GM12878 (cell line): ENCODE measurements at regions not wholly inside any gene's neighbourhood (a gene's known extent, or its start where the extent isn't known, plus 50 kb on each side); places are given as distances from the start of the nearest gene placed in this dataset.

Experiments
- ATAC-seq: fragments of 200-7000 bp; cut with Tn5 transposase; 3 replicates; pipeline ENCODE4 v1.9.1; 2020; ENCODE audit warnings: mild to moderate bottlenecking, moderate library complexity
- BruUV-seq: library from RNA; stranded (reverse); fragments of 400-500 nt; replicated peaks from 2 replicates; lab custom pipeline; 2021; lab: Mats Ljungman, UMichigan
- CTCF ChIA-PET: fragments of 300-600 bp; sonication (Branson Sonifier 250); formaldehyde crosslinking; extraction: SDS; loops from one replicate; lab custom pipeline; 2021; ENCODE audit warnings: inconsistent platforms; lab: Yijun Ruan, JAX
- POLR2A ChIA-PET: fragments of 350-600 bp; formaldehyde crosslinking; extraction: SDS; loops from one replicate; lab custom pipeline; 2021; ENCODE audit warnings: inconsistent platforms; lab: Charles Lee
- RAD21 ChIA-PET: fragments of 300-600 bp; sonication (Branson Sonifier 250); formaldehyde crosslinking; loops from one replicate; lab custom pipeline; 2023; ENCODE audit warnings: antibody characterized with exemption; ENCODE audit not compliant: unreplicated experiment; lab: Charles Lee
- SMC1A ChIA-PET: fragments of 300-600 bp; sonication (Branson Sonifier 250); formaldehyde crosslinking; loops from one replicate; lab custom pipeline; 2023; ENCODE audit not compliant: unreplicated experiment, uncharacterized antibody; lab: Charles Lee
- DNase-seq: peaks from one replicate; pipeline ENCODE4 v3.0.0-alpha.2; 2011; ENCODE audit warnings: low read depth, low spot score
- FAIRE-seq: peaks from 3 replicates; lab custom pipeline; 2011; peaks lifted over from hg19 to GRCh38; lab: Jason Lieb, UNC
- H2AFZ ChIP-seq: 2 replicates; pipeline ENCODE4 v1.6.0; 2011; ENCODE audit warnings: low read depth, low read length, control low read depth; ENCODE audit not compliant: control insufficient read depth
- H3K27ac ChIP-seq: 2 replicates; pipeline ENCODE4 v1.5.1; 2011; ENCODE audit warnings: control low read depth; ENCODE audit not compliant: control insufficient read depth, insufficient read depth
- H3K27me3 ChIP-seq, 2 experiments: replicated peaks in 1 of 2; 2 replicates each; pipeline versions ENCODE4 v1.6.0 to v1.6.1; 2011; ENCODE audit warnings: low read length in 1 of 2; ENCODE audit not compliant: control insufficient read depth in 2 of 2, insufficient read depth in 2 of 2
- H3K36me3 ChIP-seq, 2 experiments: 2 replicates each; pipeline ENCODE4 v1.5.1; 2011; ENCODE audit warnings: low read length in 1 of 2; ENCODE audit not compliant: control insufficient read depth in 2 of 2, insufficient read depth in 2 of 2
- H3K4me1 ChIP-seq: 2 replicates; pipeline ENCODE4 v1.6.1; 2011; ENCODE audit warnings: mild to moderate bottlenecking, low read length, moderate library complexity, mixed read lengths; ENCODE audit not compliant: control insufficient read depth, insufficient read depth
- H3K4me2 ChIP-seq: 2 replicates; pipeline ENCODE4 v1.6.0; 2011; ENCODE audit warnings: control low read depth; ENCODE audit not compliant: control insufficient read depth, insufficient read depth
- H3K4me3 ChIP-seq: fragments of 200-600 bp; sonication (generic); 2 replicates; pipeline ENCODE4 v1.5.1; 2016
- H3K79me2 ChIP-seq: 2 replicates; pipeline ENCODE4 v1.6.0; 2011; ENCODE audit warnings: low read length; ENCODE audit not compliant: control insufficient read depth, insufficient read depth
- H3K9ac ChIP-seq: 2 replicates; pipeline ENCODE4 v1.8.0; 2011; ENCODE audit warnings: low read length, control low read depth, mixed read lengths; ENCODE audit not compliant: control insufficient read depth, insufficient read depth
- H3K9me3 ChIP-seq: replicated peaks from 3 replicates; pipeline ENCODE4 v1.5.1; 2011; ENCODE audit warnings: mild to moderate bottlenecking, low read length; ENCODE audit not compliant: control insufficient read depth, insufficient read depth
- H4K20me1 ChIP-seq: 2 replicates; pipeline ENCODE4 v1.6.0; 2011; ENCODE audit not compliant: control insufficient read depth, insufficient read depth
- BCL3 ChIP-seq: IDR thresholded peaks from 2 replicates; pipeline ENCODE4 v1.6.1; 2011; ENCODE audit warnings: borderline replicate concordance, low read depth, mild to moderate bottlenecking, moderate library complexity, low read length; ENCODE audit not compliant: insufficient read depth, poor library complexity, severe bottlenecking
- BMI1 ChIP-seq: fragments of 450-650 bp; IDR thresholded peaks from 2 replicates; pipeline ENCODE4 v1.6.1; 2016; ENCODE audit warnings: mild to moderate bottlenecking, moderate library complexity, borderline replicate concordance
- CHD1 ChIP-seq: IDR thresholded peaks from 2 replicates; pipeline ENCODE4 v1.6.1; 2012; ENCODE audit warnings: low read depth, low read length, improper control_type of control experiment
- HDAC6 ChIP-seq: fragments of 200-600 bp; sonication (generic); IDR thresholded peaks from one replicate; pipeline ENCODE4 v1.8.0; 2017; ENCODE audit warnings: antibody characterized with exemption; ENCODE audit not compliant: unreplicated experiment
- NR2C2 ChIP-seq: IDR thresholded peaks from 2 replicates; pipeline ENCODE4 v1.6.1; 2011; ENCODE audit warnings: borderline replicate concordance, low read depth; ENCODE audit not compliant: control insufficient read depth, insufficient read length
- ZNF207 ChIP-seq: fragments of 450-650 bp; IDR thresholded peaks from 2 replicates; pipeline ENCODE4 v1.6.1; 2014; ENCODE audit warnings: antibody characterized with exemption, mild to moderate bottlenecking, borderline replicate concordance
- WGBS: methylation state at CpG from one replicate; pipeline ENCODE4 v1.1.6; 2016; ENCODE audit warnings: low lambda C conversion rate; ENCODE audit not compliant: insufficient replicate concordance, insufficient coverage; ENCODE audit errors: missing lambda C conversion rate; 5-methylcytosine and 5-hydroxymethylcytosine counted together
- in situ Hi-C: fragments of 300-500 bp; cut with MboI; formaldehyde crosslinking; loops from 9 replicates; pipeline ENCODE4 v1.14.3; 2018; ENCODE audit warnings: mixed read lengths
- intact Hi-C: fragments of 100-400 bp; cut with micrococcal nuclease; formaldehyde crosslinking; loops from one replicate; pipeline ENCODE4 v1.14.2; 2022; ENCODE audit not compliant: unreplicated experiment
- TF ChIP-seq, protein P1 (sequence below): fragments of 450-650 bp; IDR thresholded peaks from 2 replicates; pipeline ENCODE4 v1.6.1; 2016; ENCODE audit warnings: mild to moderate bottlenecking

DNA sequence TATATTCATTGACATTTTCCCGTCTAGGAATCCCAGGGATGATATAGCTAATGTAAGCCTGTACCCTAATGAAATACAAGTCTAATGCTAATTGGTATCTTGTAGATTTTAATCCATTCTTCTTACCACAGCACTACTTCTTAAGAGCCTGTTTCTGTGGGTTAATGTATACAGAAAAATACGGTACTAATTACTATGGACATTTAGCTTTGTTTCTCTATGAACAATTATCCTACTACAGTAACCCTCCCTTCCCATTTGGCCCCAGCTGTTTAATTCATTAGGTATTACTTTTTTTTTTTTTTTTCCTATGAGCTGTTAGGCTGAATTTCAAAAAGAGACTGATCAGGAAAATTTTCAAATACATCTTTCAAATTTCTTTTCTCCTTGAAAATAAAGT, 245.1 kb upstream of the SLC7A11 start (continued):
- TF ChIP-seq NR2C2 = no peak

- BruUV-seq = no TSS peak
- no peak overlapping the region for H3K4me2 ChIP-seq
- no peak for ATAC-seq
- in situ Hi-C loops = no loop called here
- no peak for TF ChIP-seq BCL3
- TF ChIP-seq, all 136 proteins: peak for 0
- intact Hi-C loops = no loop called here
- Histone ChIP-seq H3K79me2 (no peaks in the 10 kb centered on the region), H2AFZ (no peak overlapping the region), H3K9ac (no peak overlapping the region), H4K20me1 (no peaks in the 10 kb centered on the region), H3K4me3 (no peak overlapping the region), H3K27ac (no peak overlapping the region), H3K27me3 (no peaks in the 10 kb centered on the region), H3K4me1 (no peaks in the 10 kb centered on the region), H3K36me3 (no peaks in the 10 kb centered on the region), H3K9me3 (no peaks in the 10 kb centered on the region)
- WGBS = 8% methylated on average over 3 of the region's 3 CpGs
- ChIA-PET SMC1A (interaction anchor here (1.6 kb wide), 1 partner anchor 195 kb away, joined by 4 read pairs; no protein-coding TSS in a partner anchor), RAD21 (no interaction called here), POLR2A (no interaction called here), CTCF (interaction anchor here (0.7 kb wide), 1 partner anchor 885 kb away, joined by 4 read pairs; no protein-coding TSS in a partner anchor)
- DNase-seq (no peak), FAIRE-seq (no peak)
These were observed 243.3 kb upstream of the SLC7A11 start for GRCh38 chr4:138485498-138485897.

DNA sequence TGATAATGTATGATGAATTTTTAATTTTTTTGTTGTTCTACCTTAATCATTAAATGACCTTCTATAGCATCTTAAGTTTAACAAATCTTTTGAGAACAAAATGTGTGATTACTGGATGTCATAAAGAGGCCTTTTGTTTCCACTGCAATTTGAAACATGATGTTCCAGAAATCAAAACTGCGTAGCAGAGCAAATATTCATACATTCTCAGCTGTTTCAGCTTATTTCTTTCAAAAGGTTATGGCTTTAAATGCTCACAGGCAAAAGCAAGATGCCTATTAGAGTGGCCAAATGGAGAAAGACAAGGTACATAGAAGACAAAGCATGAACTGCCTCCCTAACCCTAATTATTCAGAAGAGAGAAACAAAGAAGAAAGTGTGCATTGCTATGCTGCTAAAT, 233.0 kb upstream of the SLC7A11 start:
- WGBS = 25% methylated on average over 1 of the region's 1 CpG
- no peak for ATAC-seq
- no peak for FAIRE-seq
- TF ChIP-seq BCL3 = no peak
- TF ChIP-seq, protein P1, sequence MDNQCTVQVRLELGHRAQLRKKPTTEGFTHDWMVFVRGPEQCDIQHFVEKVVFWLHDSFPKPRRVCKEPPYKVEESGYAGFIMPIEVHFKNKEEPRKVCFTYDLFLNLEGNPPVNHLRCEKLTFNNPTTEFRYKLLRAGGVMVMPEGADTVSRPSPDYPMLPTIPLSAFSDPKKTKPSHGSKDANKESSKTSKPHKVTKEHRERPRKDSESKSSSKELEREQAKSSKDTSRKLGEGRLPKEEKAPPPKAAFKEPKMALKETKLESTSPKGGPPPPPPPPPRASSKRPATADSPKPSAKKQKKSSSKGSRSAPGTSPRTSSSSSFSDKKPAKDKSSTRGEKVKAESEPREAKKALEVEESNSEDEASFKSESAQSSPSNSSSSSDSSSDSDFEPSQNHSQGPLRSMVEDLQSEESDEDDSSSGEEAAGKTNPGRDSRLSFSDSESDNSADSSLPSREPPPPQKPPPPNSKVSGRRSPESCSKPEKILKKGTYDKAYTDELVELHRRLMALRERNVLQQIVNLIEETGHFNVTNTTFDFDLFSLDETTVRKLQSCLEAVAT = no peak
- no peak for TF ChIP-seq CHD1
- no peak for TF ChIP-seq ZNF207
- TF ChIP-seq BMI1 = no peak
- TF ChIP-seq HDAC6 = no peak

More for the DNA sequence above, 233.0 kb upstream of the SLC7A11 start:
- H3K9ac ChIP-seq = no peak overlapping the region
- no peak overlapping the region for H3K4me2 ChIP-seq
- no peak overlapping the region for H3K27ac ChIP-seq
- RAD21 ChIA-PET = interaction anchor here (1.8 kb wide), 1 partner anchor 12 kb away, joined by 3 read pairs; no protein-coding TSS in a partner anchor
- no peaks in the 10 kb centered on the region for H3K4me1 ChIP-seq
- BruUV-seq = no TSS peak
- POLR2A ChIA-PET = no interaction called here
- no peaks in the 10 kb centered on the region for H3K36me3 ChIP-seq
- no peak for DNase-seq
- CTCF ChIA-PET = no interaction called here
- H3K9me3 ChIP-seq = no peaks in the 10 kb centered on the region
- in situ Hi-C loops = no loop called here
- no peaks in the 10 kb centered on the region for H3K79me2 ChIP-seq
- H3K27me3 ChIP-seq = no peaks in the 10 kb centered on the region
- no peak overlapping the region for H2AFZ ChIP-seq
- no peaks in the 10 kb centered on the region for H4K20me1 ChIP-seq
- no peak overlapping the region for H3K4me3 ChIP-seq
- SMC1A ChIA-PET = interaction anchor here (1.3 kb wide), 1 partner anchor 91 kb away, joined by 3 read pairs; no protein-coding TSS in a partner anchor
- intact Hi-C loops = no loop called here
